ENCODE measurements at regions not wholly inside any gene's neighbourhood (a gene's known extent, or its start where the extent isn't known, plus 50 kb on each side); places are given as distances from the start of the nearest gene placed in this dataset.

- no peak for DNase-seq
These were observed 686.1 kb downstream of the TBC1D22A start for GRCh38 chr22:47448231-47449223.

- no peak for DNase-seq
These were observed 684.7 kb downstream of the TBC1D22A start for GRCh38 chr22:47446821-47447810.

DNA sequence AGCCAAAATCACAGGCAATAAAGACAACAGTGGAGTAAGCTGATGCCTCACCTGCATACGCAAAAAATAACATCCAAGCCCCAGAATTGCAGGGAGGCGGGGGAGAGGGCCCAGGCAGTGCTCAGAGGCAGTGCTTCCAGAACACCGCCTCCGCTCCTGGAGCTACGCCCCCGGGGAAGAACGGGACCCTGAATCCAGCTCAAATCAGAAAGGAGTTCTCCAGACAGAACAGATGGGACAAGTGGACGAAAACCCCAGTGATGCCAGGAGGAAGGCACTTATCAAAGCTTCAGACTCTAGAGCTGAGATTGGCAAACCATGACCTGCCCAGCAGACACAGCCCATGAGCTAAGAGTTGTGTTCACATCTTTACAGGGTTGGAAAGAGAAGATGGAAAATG, 683.9 kb downstream of the TBC1D22A start:
- DNase-seq, result no peak

GRCh38 chr22:47445716-47446290, 683.4 kb downstream of the TBC1D22A start:
- DNase-seq, result no peak

- DNase-seq, result no peak
These were observed 682.8 kb downstream of the TBC1D22A start for GRCh38 chr22:47445212-47445611.

DNA sequence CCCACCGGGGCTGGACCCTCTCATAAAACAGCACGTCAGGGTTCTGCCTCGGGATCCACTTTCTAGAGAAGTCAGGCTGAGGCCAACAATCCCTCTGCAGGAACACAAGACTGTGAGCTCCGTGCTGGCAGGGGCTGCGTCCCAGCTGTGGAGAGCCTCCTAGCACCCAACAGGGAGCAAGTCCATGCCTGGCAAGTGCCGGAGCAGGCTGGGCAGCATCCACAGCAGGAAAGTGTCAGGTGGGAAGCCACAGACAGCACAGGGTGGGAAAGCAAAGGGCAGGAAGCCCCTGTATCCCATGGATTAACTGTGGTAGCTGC, 682.3 kb downstream of the TBC1D22A start:
- DNase-seq, result no peak

GRCh38 chr22:47443836-47444745, 681.6 kb downstream of the TBC1D22A start:
- no peak for DNase-seq

- no peak for DNase-seq
These were observed 680.4 kb downstream of the TBC1D22A start for GRCh38 chr22:47442821-47443220.

DNA sequence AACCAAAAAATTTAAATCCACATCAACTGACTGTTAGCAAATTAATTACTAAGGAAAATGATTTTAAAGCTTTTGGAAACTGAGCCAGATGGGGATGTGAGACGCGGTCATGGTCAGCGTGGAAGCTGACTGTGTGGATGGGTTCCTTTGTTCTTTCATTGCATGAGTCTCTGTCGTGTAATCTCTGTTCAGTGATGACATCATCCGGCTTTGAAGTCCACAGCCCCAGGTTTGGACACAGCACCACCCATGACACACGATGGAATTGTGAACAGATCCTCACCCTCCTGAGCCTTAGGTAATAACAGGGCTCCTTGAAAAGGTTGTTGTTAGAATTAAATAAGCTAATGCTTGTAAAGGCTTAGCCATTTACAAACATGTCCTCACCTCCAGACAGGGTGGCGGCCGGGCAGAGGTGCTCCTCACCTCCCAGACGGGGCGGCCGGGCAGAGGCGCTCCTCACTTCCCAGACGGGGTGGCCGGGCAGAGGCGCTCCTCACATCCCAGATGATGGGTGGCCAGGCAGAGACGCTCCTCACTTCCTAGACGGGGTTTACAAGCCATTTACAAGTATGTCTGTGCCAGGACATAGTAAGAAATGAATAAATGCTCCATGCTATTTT, 677.3 kb downstream of the TBC1D22A start:
- DNase-seq, result no peak

DNA sequence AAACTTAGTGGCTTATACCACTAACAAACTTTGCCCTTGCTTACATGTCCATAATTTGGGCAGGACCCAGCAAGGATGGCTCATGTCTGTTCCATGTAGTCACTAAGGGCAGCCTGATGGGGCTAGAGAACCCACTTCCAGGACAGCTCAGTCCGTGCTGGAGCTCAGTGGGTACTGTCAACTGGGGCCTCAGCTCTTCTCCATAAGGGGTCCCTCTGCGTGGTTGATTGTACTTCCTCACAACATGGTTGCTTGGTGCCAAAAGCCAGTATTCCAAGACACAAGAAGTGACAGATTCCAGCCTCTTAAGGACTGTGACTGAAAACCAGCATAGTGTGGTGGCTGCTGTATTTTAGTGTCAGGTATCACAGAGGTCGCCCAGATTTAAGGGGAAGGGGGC, 675.2 kb downstream of the TBC1D22A start:
- DNase-seq, result no peak

GRCh38 chr22:47437110-47437509, 674.7 kb downstream of the TBC1D22A start:
- DNase-seq, result no peak

DNA sequence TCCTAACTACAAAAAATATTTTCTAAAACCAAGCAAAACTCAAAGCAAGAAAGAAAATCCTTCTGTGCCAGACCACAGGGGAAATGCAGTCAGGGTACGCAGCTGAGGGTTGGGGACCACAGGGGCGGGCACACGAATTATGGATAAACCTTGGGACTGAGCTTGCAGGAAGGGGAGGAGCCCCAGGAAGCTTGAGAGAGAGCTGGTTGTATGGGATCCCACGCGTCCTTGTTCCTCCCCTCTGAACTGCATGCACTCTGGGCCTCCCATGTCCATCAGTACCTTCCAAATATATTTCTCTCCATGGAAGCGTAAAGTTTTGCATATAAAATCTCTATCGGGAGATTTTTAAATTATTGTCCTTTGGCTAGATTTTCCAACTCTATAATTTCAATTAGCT, 673.4 kb downstream of the TBC1D22A start:
- no peak for DNase-seq

DNA sequence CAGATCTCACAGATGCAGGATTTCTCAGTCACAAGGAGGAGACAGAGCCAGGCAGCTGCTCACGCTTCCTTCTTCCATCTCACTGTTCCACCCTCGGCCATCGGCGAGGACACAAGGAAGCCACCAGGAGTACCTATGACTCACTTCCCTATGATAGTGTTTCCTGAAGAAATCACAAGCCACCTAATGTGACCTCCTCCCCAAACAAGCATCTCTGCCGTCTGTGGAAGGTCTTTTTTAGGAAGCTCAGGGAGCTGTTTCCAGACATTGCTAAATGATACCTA, 672.7 kb downstream of the TBC1D22A start:
- DNase-seq, result no peak

- no peak for DNase-seq
These were observed 672.1 kb downstream of the TBC1D22A start for GRCh38 chr22:47434336-47435203.

GRCh38 chr22:47433627-47434026, 671.2 kb downstream of the TBC1D22A start:
- no peak for DNase-seq

- DNase-seq, result no peak
These were observed 670.2 kb downstream of the TBC1D22A start for GRCh38 chr22:47432683-47433082.

DNA sequence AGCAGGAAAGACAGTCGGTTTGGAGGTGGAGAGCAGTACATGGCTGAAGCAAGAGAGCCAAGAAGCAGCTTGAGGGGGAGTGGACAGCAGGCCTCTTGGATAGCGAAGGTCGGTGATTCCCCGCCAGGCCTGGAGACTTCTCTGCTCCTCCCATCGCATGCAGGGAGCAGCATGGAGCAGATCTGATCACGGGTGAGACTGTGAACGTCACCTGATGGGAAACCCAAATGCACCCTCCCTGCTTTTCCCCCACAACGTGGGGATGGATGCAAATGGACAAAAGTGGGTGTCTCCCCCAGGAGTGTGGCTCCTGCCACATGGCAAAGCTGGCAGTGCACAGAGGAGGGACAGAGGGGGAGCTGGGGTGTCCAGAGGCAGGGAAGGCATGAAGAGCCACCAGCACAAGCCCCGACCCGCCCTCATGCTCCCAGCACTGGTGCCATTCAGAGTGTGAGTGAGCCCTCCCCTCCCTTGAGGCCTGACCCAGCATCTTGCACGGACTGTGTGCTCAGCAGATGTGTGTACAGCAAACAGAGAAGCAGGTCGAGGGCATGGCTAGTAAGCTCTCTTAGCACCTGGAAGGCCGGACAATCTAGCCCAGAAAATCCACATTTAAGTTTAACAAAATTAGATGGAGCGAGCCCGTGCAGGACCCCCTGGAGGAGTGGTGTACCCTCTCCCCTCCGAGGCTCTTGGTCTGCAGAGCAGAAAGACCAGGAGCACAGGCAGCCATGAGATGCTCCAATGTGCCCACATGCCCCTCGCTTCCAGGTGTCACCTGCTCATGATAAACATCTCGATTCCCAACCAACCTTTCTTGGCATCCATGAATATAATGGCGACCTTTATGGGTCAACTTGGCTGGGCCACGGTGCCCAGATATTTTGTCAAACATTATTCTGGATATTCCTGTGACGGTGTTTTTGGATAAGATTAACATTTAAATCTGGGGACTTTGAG, 661.7 kb downstream of the TBC1D22A start:
- DNase-seq, result no peak

- DNase-seq, result no peak
These were observed 660.8 kb downstream of the TBC1D22A start for GRCh38 chr22:47423266-47423665.

- no peak for DNase-seq
These were observed 660.3 kb downstream of the TBC1D22A start for GRCh38 chr22:47422736-47423135.

DNA sequence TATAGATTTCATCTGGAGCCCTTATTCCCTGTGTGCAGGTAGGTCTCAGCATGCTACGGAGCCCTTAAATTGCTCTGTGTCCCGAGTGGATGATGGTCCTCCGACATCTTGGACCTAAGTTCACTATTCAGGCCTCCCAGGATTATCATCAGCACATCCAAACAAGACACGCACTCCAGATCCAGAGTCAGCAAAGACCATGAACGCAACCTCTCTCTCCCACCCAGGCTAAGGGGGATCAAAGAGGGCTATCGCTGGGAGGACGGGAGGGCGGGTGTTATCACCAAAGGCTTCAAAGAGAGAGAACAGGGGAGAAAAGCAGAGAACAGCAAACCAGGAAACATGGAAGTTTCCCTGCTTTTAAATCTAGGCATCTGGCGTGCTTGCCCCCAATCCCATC, 659.4 kb downstream of the TBC1D22A start:
- DNase-seq, result no peak

Measured in NCI-H187 (cell line).